SH-SY5Y (cell line): ENCODE measurements at regions not wholly inside any gene's neighbourhood (a gene's known extent, or its start where the extent isn't known, plus 50 kb on each side); places are given as distances from the start of the nearest gene placed in this dataset.

Experiments
- GATA2 ChIP-seq: IDR thresholded peaks from 2 replicates; pipeline ENCODE4 v1.6.1; 2011; ENCODE audit warnings: mild to moderate bottlenecking, low read depth, low read length
- GATA3 ChIP-seq: IDR thresholded peaks from 2 replicates; pipeline ENCODE4 v1.6.1; 2011; ENCODE audit warnings: low read depth, mild to moderate bottlenecking, low read length, moderate library complexity

DNA sequence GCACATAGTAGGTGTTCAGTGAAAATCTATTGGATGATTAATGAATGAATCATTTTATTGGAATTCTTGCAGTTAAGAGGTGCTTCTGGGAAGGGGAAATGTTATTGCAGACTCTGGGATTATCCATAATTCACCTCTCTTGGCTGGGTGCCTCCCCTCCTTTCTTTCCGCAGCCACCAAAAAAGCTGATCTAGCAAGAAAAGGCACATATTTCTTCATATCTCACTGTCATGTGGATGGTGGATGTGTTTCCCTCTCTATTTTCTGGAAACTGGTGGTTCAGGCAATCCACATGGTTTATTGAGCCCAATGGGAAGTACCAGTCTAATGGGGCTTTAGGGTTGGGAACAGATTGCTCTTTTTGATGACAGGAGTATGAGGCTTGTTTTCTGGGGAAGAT, 151.1 kb upstream of the ROPN1 start:
- TF ChIP-seq GATA3 (no peak), GATA2 (no peak)

DNA sequence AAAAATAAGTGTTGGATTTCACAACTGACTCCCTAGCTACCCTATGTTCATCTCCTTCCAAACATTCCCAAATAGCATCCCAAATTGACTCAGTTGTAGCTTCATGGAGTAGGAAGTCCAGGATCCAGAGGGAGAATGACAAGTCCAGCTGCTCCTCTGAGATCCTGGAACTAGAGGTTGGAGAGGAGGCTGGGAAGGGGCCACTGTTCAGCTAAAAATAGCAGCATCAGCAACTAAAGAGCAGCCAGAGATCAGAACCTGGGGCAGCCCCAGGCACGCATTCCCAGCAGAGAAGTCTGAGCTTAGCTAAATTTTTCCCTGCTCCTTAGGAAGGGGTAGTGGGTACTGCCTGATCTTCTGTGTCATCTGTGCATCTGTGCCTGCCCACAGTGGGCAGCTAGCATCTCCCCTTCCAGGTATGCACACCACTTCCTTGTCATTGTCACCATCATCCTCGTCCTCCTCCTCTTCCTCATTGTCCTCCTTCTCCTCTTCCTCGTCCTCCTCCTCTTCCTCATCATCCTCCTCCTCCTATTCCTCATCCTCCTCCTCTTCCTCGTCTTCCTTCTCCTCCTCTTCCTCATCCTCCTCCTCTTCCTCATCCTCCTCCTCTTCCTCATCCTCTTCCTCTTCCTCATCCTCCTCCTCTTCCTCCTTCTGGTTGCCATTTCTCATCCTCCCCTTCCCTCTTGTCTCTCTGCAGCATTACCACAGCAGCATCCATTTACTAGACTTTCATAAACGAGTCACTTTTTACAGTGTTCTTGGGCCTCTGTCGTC, 152.3 kb upstream of the ROPN1 start:
- TF ChIP-seq GATA3 (no peak), GATA2 (no peak)

GRCh38 chr3:124147429-124147828, 155.5 kb upstream of the ROPN1 start:
- no peak for TF ChIP-seq GATA3
- no peak for TF ChIP-seq GATA2

DNA sequence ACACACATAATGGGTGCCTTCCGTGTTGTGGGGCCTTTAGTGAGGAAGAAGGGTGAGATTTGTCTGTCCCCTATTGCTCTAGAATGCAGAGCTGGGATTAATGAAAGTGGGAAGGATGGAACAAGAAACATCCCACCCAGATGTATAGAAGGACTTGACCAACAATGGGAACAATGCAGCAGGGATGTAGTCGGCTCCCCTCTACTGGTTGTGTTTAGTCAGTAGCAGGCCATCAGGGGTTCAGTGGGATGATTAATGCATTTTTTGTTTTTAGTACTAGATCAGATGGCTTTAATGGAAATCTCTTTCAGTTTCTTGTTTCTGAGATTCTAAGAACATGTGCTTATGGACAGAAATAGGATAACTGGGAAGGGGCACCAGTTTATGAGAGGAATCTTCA, 156.0 kb upstream of the ROPN1 start:
- TF ChIP-seq GATA2 (no peak), GATA3 (no peak)

- TF ChIP-seq GATA3 (no peak), GATA2 (no peak)
These were observed 157.2 kb upstream of the ROPN1 start for GRCh38 chr3:124149081-124149480.

DNA sequence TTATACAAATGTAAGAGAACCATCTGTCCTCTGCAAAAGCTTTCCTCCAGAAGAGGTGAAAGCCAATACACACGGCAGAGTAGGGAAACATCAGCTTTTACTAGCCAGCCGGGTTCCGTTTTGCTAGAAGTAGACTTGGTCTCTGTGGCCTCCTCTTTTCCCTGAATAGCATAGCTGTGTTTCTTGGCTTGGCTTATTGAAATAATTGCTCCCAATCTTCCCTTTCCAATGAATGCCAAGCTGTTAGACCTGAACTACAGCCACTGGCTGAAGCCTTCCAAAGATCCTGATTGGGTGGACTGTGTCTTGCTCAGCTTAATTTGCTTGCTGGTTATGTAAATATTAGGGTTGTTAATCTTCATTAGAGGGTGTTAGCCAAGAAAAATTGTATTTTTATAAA, 157.8 kb upstream of the ROPN1 start:
- TF ChIP-seq GATA2 (no peak), GATA3 (no peak)

- TF ChIP-seq GATA3, result no peak
- TF ChIP-seq GATA2, result no peak
These were observed 165.2 kb upstream of the ROPN1 start for GRCh38 chr3:124156866-124157712.

DNA sequence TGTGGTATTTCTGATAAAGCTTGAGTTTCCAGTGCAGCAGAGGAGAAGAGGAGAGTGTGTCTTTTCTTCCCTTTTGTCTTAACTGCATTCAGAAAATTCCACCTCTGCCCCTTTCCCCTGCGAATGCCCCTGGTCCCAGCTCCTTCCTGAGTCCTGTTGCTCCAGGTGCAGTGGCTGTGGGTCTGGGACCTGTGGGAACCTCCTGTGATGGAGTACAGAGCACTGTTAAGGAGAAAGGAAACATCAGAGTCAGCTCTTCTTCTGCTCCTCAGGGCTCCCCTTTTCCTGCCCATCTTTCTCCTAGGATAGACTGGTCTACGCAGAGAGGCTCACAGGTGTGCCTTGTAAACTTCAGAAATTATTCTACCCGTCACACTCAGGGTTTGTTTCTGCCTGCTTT, 165.8 kb upstream of the ROPN1 start:
- TF ChIP-seq GATA2, result no peak
- no peak for TF ChIP-seq GATA3

- TF ChIP-seq GATA3, result peak; percentile 75
- TF ChIP-seq GATA2, result peak; percentile 74
These were observed 166.4 kb upstream of the ROPN1 start for GRCh38 chr3:124158168-124158881.

GRCh38 chr3:124161448-124161847, 169.5 kb upstream of the ROPN1 start:
- TF ChIP-seq GATA3, result no peak
- TF ChIP-seq GATA2, result no peak

DNA sequence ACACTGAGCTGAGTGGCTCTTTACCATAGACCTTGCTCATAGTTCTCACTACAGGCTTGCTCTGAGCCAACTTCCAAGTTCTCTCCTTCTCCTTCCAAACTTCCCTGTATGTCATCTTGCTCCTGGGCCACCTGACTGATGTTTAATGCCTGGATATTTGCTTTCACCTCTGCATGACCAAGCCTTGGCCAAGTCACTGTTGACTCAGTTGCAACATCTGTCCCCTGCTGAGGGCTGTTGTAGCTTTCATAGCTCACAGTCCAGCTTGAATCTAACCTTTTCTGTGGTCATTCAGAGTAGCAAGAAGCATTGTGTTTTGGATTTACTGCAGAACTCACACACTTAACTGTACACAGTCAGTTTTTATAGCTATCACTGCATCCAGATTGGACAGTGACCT, 171.8 kb upstream of the ROPN1 start:
- no peak for TF ChIP-seq GATA3
- no peak for TF ChIP-seq GATA2

GRCh38 chr3:124168271-124168670, 176.3 kb upstream of the ROPN1 start:
- TF ChIP-seq GATA3, result no peak
- TF ChIP-seq GATA2, result no peak

GRCh38 chr3:124172283-124172682, 180.4 kb upstream of the ROPN1 start:
- TF ChIP-seq GATA3 (no peak), GATA2 (no peak)

GRCh38 chr3:124172816-124173215, 180.9 kb upstream of the ROPN1 start:
- TF ChIP-seq GATA3 (peak; percentile 61; the same call in 1 of the 2 replicates), GATA2 (peak; percentile 70)
